ENCODE measurements at regions not wholly inside any gene's neighbourhood (a gene's known extent, or its start where the extent isn't known, plus 50 kb on each side); places are given as distances from the start of the nearest gene placed in this dataset.

DNA sequence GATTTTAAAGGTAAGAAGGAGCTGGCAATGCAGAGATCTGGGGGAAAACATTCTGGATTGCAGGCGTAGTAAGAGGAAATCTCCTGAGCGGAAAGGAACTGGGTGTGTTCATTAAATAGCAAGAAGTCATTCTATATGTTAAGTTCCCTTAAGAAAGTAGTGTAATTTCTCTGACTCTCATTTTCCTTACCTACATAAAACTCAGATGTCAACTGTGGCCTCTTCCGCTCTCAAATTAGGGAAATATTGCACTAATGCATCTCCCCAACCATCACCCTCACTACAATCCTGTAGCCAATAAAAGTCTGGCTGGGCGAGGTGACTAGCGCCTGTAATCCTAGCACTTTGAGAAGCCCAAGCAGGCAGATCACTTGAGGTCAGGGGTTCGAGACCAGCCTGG, 89.0 kb upstream of the CDC42EP3 start:
- no peak for TF ChIP-seq POLR2A (IDR thresholded peaks at IDR 0.05)
- TF ChIP-seq, protein P1, sequence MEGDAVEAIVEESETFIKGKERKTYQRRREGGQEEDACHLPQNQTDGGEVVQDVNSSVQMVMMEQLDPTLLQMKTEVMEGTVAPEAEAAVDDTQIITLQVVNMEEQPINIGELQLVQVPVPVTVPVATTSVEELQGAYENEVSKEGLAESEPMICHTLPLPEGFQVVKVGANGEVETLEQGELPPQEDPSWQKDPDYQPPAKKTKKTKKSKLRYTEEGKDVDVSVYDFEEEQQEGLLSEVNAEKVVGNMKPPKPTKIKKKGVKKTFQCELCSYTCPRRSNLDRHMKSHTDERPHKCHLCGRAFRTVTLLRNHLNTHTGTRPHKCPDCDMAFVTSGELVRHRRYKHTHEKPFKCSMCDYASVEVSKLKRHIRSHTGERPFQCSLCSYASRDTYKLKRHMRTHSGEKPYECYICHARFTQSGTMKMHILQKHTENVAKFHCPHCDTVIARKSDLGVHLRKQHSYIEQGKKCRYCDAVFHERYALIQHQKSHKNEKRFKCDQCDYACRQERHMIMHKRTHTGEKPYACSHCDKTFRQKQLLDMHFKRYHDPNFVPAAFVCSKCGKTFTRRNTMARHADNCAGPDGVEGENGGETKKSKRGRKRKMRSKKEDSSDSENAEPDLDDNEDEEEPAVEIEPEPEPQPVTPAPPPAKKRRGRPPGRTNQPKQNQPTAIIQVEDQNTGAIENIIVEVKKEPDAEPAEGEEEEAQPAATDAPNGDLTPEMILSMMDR (IDR thresholded peaks at IDR 0.05) = no peak

All from transverse colon (tissue), 3 donors.